IMR-90 (cell line): ENCODE measurements at regions not wholly inside any gene's neighbourhood (a gene's known extent, or its start where the extent isn't known, plus 50 kb on each side); places are given as distances from the start of the nearest gene placed in this dataset.

Source experiments
- ATAC-seq: fragments of 200-7000 bp; cut with Tn5 transposase; 2 replicates; pipeline ENCODE4 v1.9.1; 2020; ENCODE audit warnings: low read depth, mild to moderate bottlenecking, moderate library complexity
- BruUV-seq: library from RNA; stranded (reverse); fragments of 400-500 nt; replicated peaks from 2 replicates; lab custom pipeline; 2021; lab: Mats Ljungman, UMichigan
- CTCF ChIA-PET: fragments of 300-600 bp; formaldehyde crosslinking; extraction: SDS; loops from one replicate; lab custom pipeline; 2021; ENCODE audit warnings: antibody characterized with exemption; lab: Yijun Ruan, JAX
- POLR2A ChIA-PET: fragments of 300-600 bp; sonication (Branson Sonifier 250); formaldehyde crosslinking; loops from one replicate; lab custom pipeline; 2022; ENCODE audit warnings: antibody characterized with exemption; ENCODE audit not compliant: unreplicated experiment; lab: Charles Lee
- DNase-seq: peaks from one replicate; pipeline ENCODE4 v3.0.0; 2013
- H2AFZ ChIP-seq: replicated peaks from 2 replicates; pipeline ENCODE3; 2013; ENCODE audit warnings: low read length, mild to moderate bottlenecking; ENCODE audit not compliant: poor library complexity
- H2AK5ac ChIP-seq: 2 replicates; pipeline ENCODE4 v1.6.1; 2013; ENCODE audit warnings: low read depth, low read length, inconsistent platforms
- H2AK9ac ChIP-seq: replicated peaks from 2 replicates; pipeline ENCODE3; 2013; ENCODE audit warnings: mild to moderate bottlenecking, low read depth, low read length, moderate library complexity; ENCODE audit not compliant: poor library complexity
- H2BK120ac ChIP-seq: 2 replicates; pipeline ENCODE4 v1.6.1; 2013; ENCODE audit warnings: low read depth, low read length, inconsistent platforms
- H2BK15ac ChIP-seq: 3 replicates; pipeline ENCODE4 v1.6.1; 2013; ENCODE audit warnings: low read depth, low read length, inconsistent platforms
- H2BK20ac ChIP-seq: 2 replicates; pipeline ENCODE4 v1.6.1; 2013; ENCODE audit warnings: low read depth, mild to moderate bottlenecking, inconsistent platforms, low read length, moderate library complexity
- H2BK5ac ChIP-seq: 2 replicates; pipeline ENCODE4 v1.6.1; 2013; ENCODE audit warnings: mild to moderate bottlenecking, low read depth, low read length, inconsistent platforms; ENCODE audit not compliant: poor library complexity, severe bottlenecking
- H3K14ac ChIP-seq: replicated peaks from 2 replicates; pipeline ENCODE4 v1.6.1; 2013; ENCODE audit warnings: low read depth, low read length, inconsistent platforms
- H3K18ac ChIP-seq: 2 replicates; pipeline ENCODE4 v1.6.1; 2013; ENCODE audit warnings: low read depth, low read length, control low read depth
- H3K23ac ChIP-seq: 2 replicates; pipeline ENCODE4 v1.6.1; 2013; ENCODE audit warnings: low read depth, low read length, inconsistent platforms
- H3K27ac ChIP-seq: 2 replicates; pipeline ENCODE4 v1.5.1; 2013; ENCODE audit warnings: mild to moderate bottlenecking, control low read depth, low read length; ENCODE audit not compliant: insufficient read depth
- H3K27me3 ChIP-seq: 2 replicates; pipeline ENCODE4 v1.6.1; 2013; ENCODE audit warnings: low read length; ENCODE audit not compliant: control insufficient read depth, insufficient read depth
- H3K36me3 ChIP-seq: 2 replicates; pipeline ENCODE4 v1.6.1; 2013; ENCODE audit warnings: low read length, mixed read lengths; ENCODE audit not compliant: control insufficient read depth, insufficient read depth
- H3K4ac ChIP-seq: 2 replicates; pipeline ENCODE4 v1.6.1; 2013; ENCODE audit warnings: low read depth, low read length, inconsistent platforms
- H3K4me1 ChIP-seq: 2 replicates; pipeline ENCODE4 v1.6.1; 2013; ENCODE audit warnings: low read length, mixed read lengths; ENCODE audit not compliant: control insufficient read depth, insufficient read depth
- H3K4me2 ChIP-seq: 2 replicates; pipeline ENCODE4 v1.6.1; 2013; ENCODE audit warnings: low read depth, mild to moderate bottlenecking, control low read depth, low read length, moderate library complexity
- H3K4me3 ChIP-seq: 2 replicates; pipeline ENCODE4 v1.5.1; 2013; ENCODE audit warnings: low read depth, mild to moderate bottlenecking, control low read depth, low read length, moderate library complexity; ENCODE audit not compliant: insufficient read depth
- H3K56ac ChIP-seq: 2 replicates; pipeline ENCODE4 v1.6.1; 2013; ENCODE audit warnings: low read length, inconsistent platforms; ENCODE audit not compliant: insufficient read depth; ENCODE audit errors: extremely low read depth
- H3K79me1 ChIP-seq, 2 experiments: 2 replicates each; pipeline ENCODE4 v1.6.1; 2013; ENCODE audit warnings: low read length in 2 of 2, inconsistent platforms in 1 of 2, low read depth in 1 of 2
- H3K9ac ChIP-seq: 2 replicates; pipeline ENCODE4 v1.6.1; 2013; ENCODE audit warnings: low read depth, low read length, control low read depth
- H3K9me1 ChIP-seq: 2 replicates; pipeline ENCODE4 v1.6.1; 2013; ENCODE audit warnings: low read length, inconsistent platforms; ENCODE audit not compliant: insufficient read depth
- H3K9me3 ChIP-seq: 2 replicates; pipeline ENCODE4 v1.6.1; 2013; ENCODE audit warnings: low read length; ENCODE audit not compliant: control insufficient read depth, insufficient read depth
- H4K20me1 ChIP-seq: 2 replicates; pipeline ENCODE4 v1.6.1; 2013; ENCODE audit warnings: low read length, inconsistent platforms; ENCODE audit not compliant: insufficient read depth
- H4K5ac ChIP-seq: 2 replicates; pipeline ENCODE4 v1.6.1; 2013; ENCODE audit warnings: mild to moderate bottlenecking, low read depth, low read length, control low read depth
- H4K8ac ChIP-seq, 2 experiments: 2 replicates each; pipeline ENCODE4 v1.6.1; 2013; ENCODE audit warnings: low read depth in 2 of 2, low read length in 2 of 2, control low read depth in 1 of 2, inconsistent platforms in 1 of 2
- H4K91ac ChIP-seq: 2 replicates; pipeline ENCODE4 v1.6.1; 2013; ENCODE audit warnings: low read depth, low read length, inconsistent platforms; ENCODE audit not compliant: insufficient read depth
- BHLHE40 ChIP-seq: fragments of 150-350 bp; IDR thresholded peaks from 2 replicates; pipeline ENCODE4 v1.6.1; 2016; ENCODE audit warnings: mild to moderate bottlenecking, low read depth, low read length
- CHD1 ChIP-seq: IDR thresholded peaks from 2 replicates; pipeline ENCODE4 v1.6.1; 2012; ENCODE audit warnings: low read depth, low read length, improper control_type of control experiment
- FOS ChIP-seq: fragments of 150-350 bp; IDR thresholded peaks from 2 replicates; pipeline ENCODE4 v1.6.1; 2016; ENCODE audit warnings: low read depth, low read length
- MAZ ChIP-seq: IDR thresholded peaks from 2 replicates; pipeline ENCODE4 v1.6.1; 2012; ENCODE audit warnings: low read depth, mild to moderate bottlenecking, low read length, improper control_type of control experiment, moderate library complexity, borderline replicate concordance
- POLR2A ChIP-seq: IDR thresholded peaks from 2 replicates; pipeline ENCODE4 v1.6.1; 2012; ENCODE audit warnings: mild to moderate bottlenecking, low read depth, low read length
- RAD21 ChIP-seq: IDR thresholded peaks from 2 replicates; pipeline ENCODE4 v1.6.1; 2012; ENCODE audit warnings: low read length, improper control_type of control experiment
- SMC3 ChIP-seq: fragments of 150-350 bp; IDR thresholded peaks from 2 replicates; pipeline ENCODE4 v1.6.1; 2016; ENCODE audit warnings: low read depth, mild to moderate bottlenecking, antibody characterized with exemption, low read length, moderate library complexity
- WGBS, 2 experiments: methylation state at CpG; one replicate each; pipeline versions ENCODE4 v1.1.5 to v1.1.7; 2013; ENCODE audit warnings: missing lambda C conversion rate in 2 of 2; ENCODE audit not compliant: insufficient read length in 1 of 2; ENCODE audit errors: extremely low coverage in 2 of 2; 5-methylcytosine and 5-hydroxymethylcytosine counted together
- dilution Hi-C: fragments of 300-500 bp; cut with HindIII; formaldehyde crosslinking; loops from one replicate; pipeline ENCODE4 v1.14.3; 2018; ENCODE audit warnings: low sequenced_read_pairs; ENCODE audit not compliant: unreplicated experiment
- in situ Hi-C: fragments of 300-500 bp; cut with MboI; formaldehyde crosslinking; loops from 3 replicates; pipeline ENCODE4 v1.14.3; 2019; ENCODE audit warnings: low sequenced_read_pairs, inconsistent platforms, mixed read lengths
- intact Hi-C: fragments of 100-400 bp; cut with micrococcal nuclease; formaldehyde crosslinking; loops from 2 replicates; pipeline ENCODE4 v1.10.0; 2022
- TF ChIP-seq, protein P1 (sequence below): fragments of 150-350 bp; IDR thresholded peaks from 2 replicates; pipeline ENCODE4 v1.6.1; 2017; ENCODE audit warnings: mild to moderate bottlenecking, antibody characterized with exemption, low read length, low read depth
- TF ChIP-seq, protein P2 (sequence below): conservative IDR thresholded peaks from 2 replicates; pipeline ENCODE4 v1.5.1; 2012; ENCODE audit warnings: mild to moderate bottlenecking, low read depth, low read length, improper control_type of control experiment

DNA sequence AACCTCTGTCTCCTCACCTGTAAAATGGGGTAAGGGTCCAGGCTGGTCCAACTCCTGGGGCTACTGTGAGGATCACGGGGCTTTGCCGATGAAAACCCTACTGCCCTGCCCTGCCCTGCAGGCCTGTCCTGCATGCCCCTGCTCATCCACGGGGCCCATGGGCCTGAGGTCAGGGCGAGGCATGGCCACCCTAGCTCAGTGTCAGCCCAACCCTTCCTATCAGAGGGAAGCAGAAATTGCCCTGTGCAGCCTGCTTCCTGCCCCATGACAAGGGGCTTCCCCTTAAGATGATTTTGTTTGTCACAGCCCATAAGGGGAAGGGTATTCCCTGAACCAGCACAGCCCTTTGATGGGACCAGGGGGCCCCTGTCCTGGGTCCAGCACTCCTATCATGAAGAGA lies 353.6 kb upstream of the ID2 start:
- no peak overlapping the region for H2AK5ac ChIP-seq
- intact Hi-C loops (no loop called here), dilution Hi-C loops (no loop called here), in situ Hi-C loops (no loop called here)
- no peaks in the 10 kb centered on the region for H3K36me3 ChIP-seq
- no peak overlapping the region for H3K4ac ChIP-seq
- ATAC-seq (no peak), DNase-seq (no peak)
- no TSS peak for BruUV-seq
- no peak overlapping the region for H4K8ac ChIP-seq
- H3K9me3 ChIP-seq: no peaks in the 10 kb centered on the region
- H3K18ac ChIP-seq: no peak overlapping the region
- H4K5ac ChIP-seq: no peak overlapping the region
- no peak overlapping the region for H3K27ac ChIP-seq
- no peak overlapping the region for H2BK120ac ChIP-seq
- no peak overlapping the region for H4K91ac ChIP-seq
- H3K4me3 ChIP-seq: no peak overlapping the region
- H3K79me1 ChIP-seq: no peaks in the 10 kb centered on the region
- no peaks in the 10 kb centered on the region; the same call in 1 of the 2 replicates for H3K4me1 ChIP-seq
- WGBS, 2 experiments: 86% methylated on average over 2 of the region's 4 CpGs; no CpG with 5 or more reads in 1 of the 2 experiments
- H2AFZ ChIP-seq: no peak overlapping the region
- no peaks in the 10 kb centered on the region for H3K9me1 ChIP-seq
- ChIA-PET CTCF (no interaction called here), POLR2A (no interaction called here)
- no peak overlapping the region for H3K14ac ChIP-seq
- H3K23ac ChIP-seq: no peak overlapping the region
- no peak overlapping the region for H3K56ac ChIP-seq
- no peak overlapping the region for H2AK9ac ChIP-seq
- no peak overlapping the region for H3K4me2 ChIP-seq
- no peak overlapping the region for H2BK5ac ChIP-seq
- no peak overlapping the region for H2BK15ac ChIP-seq
- H2BK20ac ChIP-seq: no peak overlapping the region
- H3K9ac ChIP-seq: no peak overlapping the region
- H4K20me1 ChIP-seq: no peaks in the 10 kb centered on the region
- peaks cover 14% of the 10 kb centered on the region for H3K27me3 ChIP-seq
- no peak for TF ChIP-seq SMC3
- TF ChIP-seq MAZ: no peak
- TF ChIP-seq BHLHE40: no peak
- no peak for TF ChIP-seq RAD21
- TF ChIP-seq FOS: no peak
- TF ChIP-seq CHD1: no peak
- TF ChIP-seq, protein P1, sequence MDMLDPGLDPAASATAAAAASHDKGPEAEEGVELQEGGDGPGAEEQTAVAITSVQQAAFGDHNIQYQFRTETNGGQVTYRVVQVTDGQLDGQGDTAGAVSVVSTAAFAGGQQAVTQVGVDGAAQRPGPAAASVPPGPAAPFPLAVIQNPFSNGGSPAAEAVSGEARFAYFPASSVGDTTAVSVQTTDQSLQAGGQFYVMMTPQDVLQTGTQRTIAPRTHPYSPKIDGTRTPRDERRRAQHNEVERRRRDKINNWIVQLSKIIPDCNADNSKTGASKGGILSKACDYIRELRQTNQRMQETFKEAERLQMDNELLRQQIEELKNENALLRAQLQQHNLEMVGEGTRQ: no peak
- no peak for TF ChIP-seq POLR2A
- TF ChIP-seq, protein P2, sequence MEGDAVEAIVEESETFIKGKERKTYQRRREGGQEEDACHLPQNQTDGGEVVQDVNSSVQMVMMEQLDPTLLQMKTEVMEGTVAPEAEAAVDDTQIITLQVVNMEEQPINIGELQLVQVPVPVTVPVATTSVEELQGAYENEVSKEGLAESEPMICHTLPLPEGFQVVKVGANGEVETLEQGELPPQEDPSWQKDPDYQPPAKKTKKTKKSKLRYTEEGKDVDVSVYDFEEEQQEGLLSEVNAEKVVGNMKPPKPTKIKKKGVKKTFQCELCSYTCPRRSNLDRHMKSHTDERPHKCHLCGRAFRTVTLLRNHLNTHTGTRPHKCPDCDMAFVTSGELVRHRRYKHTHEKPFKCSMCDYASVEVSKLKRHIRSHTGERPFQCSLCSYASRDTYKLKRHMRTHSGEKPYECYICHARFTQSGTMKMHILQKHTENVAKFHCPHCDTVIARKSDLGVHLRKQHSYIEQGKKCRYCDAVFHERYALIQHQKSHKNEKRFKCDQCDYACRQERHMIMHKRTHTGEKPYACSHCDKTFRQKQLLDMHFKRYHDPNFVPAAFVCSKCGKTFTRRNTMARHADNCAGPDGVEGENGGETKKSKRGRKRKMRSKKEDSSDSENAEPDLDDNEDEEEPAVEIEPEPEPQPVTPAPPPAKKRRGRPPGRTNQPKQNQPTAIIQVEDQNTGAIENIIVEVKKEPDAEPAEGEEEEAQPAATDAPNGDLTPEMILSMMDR: no peak
